ENCODE measurements at regions not wholly inside any gene's neighbourhood (a gene's known extent, or its start where the extent isn't known, plus 50 kb on each side); places are given as distances from the start of the nearest gene placed in this dataset.

DNA sequence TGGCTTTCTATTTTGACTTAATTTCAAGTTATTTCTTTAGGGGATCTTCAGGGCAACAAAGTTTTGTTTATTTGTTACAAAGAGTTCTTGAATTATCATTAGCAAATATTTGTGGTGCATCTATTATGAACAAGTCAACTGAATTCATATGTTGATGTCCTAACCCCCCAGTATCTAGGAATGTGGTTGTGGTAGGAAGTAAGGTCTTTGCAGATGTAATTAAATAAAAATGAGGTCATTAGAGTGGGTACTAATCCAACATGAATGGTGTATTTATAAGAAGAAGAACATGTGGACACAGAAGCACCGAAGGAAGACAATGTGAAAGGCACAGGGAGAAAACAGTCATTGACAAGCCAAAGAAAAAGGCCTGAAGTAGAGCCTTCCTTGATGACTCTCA is 474.0 kb upstream of the DAB2 start:
- no peaks in the 10 kb centered on the region for H3K9me3 ChIP-seq
- H3K36me3 ChIP-seq (ENCODE audit: low read depth): no peaks in the 10 kb centered on the region
- no peak overlapping the region for H3K4me3 ChIP-seq
- no peak for DNase-seq
- intact Hi-C loops (cut with DNase I, micrococcal nuclease): no loop called here
- no peaks in the 10 kb centered on the region for H3K4me1 ChIP-seq (ENCODE audit: low read depth)
- no peak for ATAC-seq
- TF ChIP-seq, protein P1, sequence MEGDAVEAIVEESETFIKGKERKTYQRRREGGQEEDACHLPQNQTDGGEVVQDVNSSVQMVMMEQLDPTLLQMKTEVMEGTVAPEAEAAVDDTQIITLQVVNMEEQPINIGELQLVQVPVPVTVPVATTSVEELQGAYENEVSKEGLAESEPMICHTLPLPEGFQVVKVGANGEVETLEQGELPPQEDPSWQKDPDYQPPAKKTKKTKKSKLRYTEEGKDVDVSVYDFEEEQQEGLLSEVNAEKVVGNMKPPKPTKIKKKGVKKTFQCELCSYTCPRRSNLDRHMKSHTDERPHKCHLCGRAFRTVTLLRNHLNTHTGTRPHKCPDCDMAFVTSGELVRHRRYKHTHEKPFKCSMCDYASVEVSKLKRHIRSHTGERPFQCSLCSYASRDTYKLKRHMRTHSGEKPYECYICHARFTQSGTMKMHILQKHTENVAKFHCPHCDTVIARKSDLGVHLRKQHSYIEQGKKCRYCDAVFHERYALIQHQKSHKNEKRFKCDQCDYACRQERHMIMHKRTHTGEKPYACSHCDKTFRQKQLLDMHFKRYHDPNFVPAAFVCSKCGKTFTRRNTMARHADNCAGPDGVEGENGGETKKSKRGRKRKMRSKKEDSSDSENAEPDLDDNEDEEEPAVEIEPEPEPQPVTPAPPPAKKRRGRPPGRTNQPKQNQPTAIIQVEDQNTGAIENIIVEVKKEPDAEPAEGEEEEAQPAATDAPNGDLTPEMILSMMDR (IDR thresholded peaks at IDR 0.05): no peak

DNA sequence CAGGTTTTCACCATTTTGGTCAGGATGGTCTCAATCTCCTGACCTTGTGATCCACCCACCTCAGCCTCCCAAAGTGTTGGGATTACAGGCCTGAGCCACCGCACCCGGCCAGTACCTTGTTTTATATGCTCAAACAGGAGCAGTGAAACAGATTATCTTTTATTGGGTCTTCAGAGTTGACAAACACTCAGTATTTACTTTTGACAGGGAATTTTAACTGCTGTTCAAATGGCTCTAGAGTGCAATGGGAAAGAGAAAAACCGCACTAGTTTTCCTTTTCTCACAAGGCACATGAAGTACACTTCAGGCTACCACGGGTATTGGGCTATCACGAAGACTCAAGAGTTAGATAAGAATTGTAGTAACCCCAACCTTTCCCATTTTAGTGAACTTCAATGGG is 471.9 kb upstream of the DAB2 start:
- no peaks in the 10 kb centered on the region for H3K9me3 ChIP-seq
- intact Hi-C loops (cut with DNase I, micrococcal nuclease): no loop called here
- TF ChIP-seq, protein P1 (IDR thresholded peaks at IDR 0.05): no peak
- ATAC-seq (peak; percentile 65), DNase-seq (peak in 1 of 3 donors; percentile 2)
- no peaks in the 10 kb centered on the region for H3K36me3 ChIP-seq (ENCODE audit: low read depth)
- H3K4me1 ChIP-seq (ENCODE audit: low read depth): no peaks in the 10 kb centered on the region
- no peak overlapping the region for H3K4me3 ChIP-seq

DNA sequence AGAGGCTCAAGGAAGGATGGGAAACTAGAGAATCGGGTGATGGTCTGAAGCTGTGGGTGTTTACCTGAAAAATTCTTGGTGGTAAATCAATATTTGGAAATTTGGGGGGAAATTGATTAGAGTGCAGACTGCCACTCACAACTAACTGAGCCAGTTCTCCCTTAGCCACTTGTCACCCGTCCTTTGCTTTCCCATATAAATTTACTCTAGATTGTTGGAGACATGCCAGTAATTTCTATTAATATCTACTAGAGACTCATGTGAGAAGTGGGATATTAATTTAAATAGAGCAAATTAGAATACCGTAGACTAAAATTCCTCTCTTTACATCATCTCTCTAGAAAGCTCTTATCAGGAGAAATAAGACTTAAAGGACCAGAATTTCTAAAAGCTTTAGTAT is 471.3 kb upstream of the DAB2 start:
- Histone ChIP-seq H3K4me1 (ENCODE audit: low read depth) (no peaks in the 10 kb centered on the region), H3K4me3 (no peak overlapping the region), H3K36me3 (ENCODE audit: low read depth) (no peaks in the 10 kb centered on the region), H3K9me3 (no peaks in the 10 kb centered on the region)
- TF ChIP-seq, protein P1 (IDR thresholded peaks at IDR 0.05): no peak
- intact Hi-C loops (cut with DNase I, micrococcal nuclease): no loop called here
- DNase-seq: no peak
- ATAC-seq: no peak

DNA sequence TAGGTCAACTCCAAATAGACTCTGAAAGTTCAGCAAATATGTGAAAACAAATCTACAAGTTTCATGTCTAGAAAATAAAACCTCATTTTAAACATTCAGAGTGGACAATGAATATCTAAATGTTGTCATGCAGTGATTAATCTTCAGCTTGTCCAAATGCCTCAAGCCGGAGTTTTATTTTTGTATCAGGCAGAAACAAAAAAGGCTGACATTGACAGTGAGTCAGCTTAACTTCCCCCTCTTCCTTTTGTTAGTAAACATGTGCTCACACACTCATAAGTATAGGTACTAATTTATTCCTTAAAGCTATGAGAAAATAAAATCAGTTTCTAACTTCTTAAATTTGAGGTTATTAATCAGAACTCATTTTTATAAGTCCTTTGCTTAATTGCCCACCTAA is 467.9 kb upstream of the DAB2 start:
- Histone ChIP-seq H3K4me1 (ENCODE audit: low read depth) (no peaks in the 10 kb centered on the region), H3K9me3 (no peaks in the 10 kb centered on the region), H3K36me3 (ENCODE audit: low read depth) (no peaks in the 10 kb centered on the region), H3K4me3 (no peak overlapping the region)
- DNase-seq (no peak), ATAC-seq (no peak)
- TF ChIP-seq, protein P1 (IDR thresholded peaks at IDR 0.05): no peak
- intact Hi-C loops (cut with DNase I, micrococcal nuclease): no loop called here

DNA sequence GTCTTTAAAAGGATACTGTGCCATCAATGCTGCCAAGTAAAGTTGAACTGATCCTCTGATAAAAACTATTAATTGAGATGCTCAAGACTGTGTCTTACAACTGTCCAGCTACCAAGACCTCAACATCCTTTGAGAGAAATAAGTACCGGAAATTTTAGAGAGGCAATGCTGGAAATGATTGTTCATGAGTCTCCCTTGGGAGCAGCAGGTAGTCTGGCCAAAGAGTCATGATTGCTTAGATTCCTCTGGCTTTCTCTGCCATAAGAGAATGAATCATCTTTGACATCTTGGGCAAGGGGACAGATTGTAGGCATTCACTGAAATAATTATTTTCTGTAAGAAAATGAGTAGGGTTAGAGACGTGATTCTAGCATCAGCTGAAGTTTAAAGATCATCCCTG is 466.6 kb upstream of the DAB2 start:
- no peak for DNase-seq
- ATAC-seq: no peak
- Histone ChIP-seq H3K4me1 (ENCODE audit: low read depth) (no peaks in the 10 kb centered on the region), H3K4me3 (no peak overlapping the region), H3K9me3 (no peaks in the 10 kb centered on the region), H3K36me3 (ENCODE audit: low read depth) (no peaks in the 10 kb centered on the region)
- intact Hi-C loops (cut with DNase I, micrococcal nuclease): no loop called here
- TF ChIP-seq, protein P1 (IDR thresholded peaks at IDR 0.05): no peak

DNA sequence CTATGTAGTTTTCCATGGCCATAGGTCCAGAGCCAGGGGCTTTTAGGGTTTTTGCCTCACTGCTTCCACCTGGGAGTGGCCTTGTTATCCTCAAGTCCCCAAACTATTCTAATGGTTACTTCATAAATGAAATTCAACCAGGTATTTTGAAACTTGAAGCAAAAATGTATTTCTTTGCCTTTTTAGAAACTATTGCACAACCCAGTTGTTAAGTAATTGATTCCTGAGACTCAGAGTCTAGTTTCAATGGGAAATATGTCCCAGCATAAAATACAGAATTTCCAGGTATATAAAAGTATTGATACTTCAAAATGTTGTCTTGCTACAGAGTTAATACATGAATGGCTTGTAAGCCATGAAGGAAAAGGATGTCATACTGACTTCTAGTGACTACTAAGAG is 456.2 kb upstream of the DAB2 start:
- intact Hi-C loops (cut with DNase I, micrococcal nuclease): no loop called here
- Histone ChIP-seq H3K4me3 (no peak overlapping the region), H3K9me3 (no peaks in the 10 kb centered on the region), H3K4me1 (ENCODE audit: low read depth) (no peaks in the 10 kb centered on the region), H3K36me3 (ENCODE audit: low read depth) (no peaks in the 10 kb centered on the region)
- DNase-seq: no peak
- TF ChIP-seq, protein P1 (IDR thresholded peaks at IDR 0.05): no peak
- ATAC-seq: no peak
